AG09309 (cell line): ENCODE measurements at regions not wholly inside any gene's neighbourhood (a gene's known extent, or its start where the extent isn't known, plus 50 kb on each side); places are given as distances from the start of the nearest gene placed in this dataset.

Source experiments
- DNase-seq: peaks from one replicate; pipeline ENCODE4 v3.0.0-alpha.2; 2010; ENCODE audit warnings: low read depth
- H3K4me3 ChIP-seq: 2 replicates; pipeline ENCODE4 v1.5.1; 2011; ENCODE audit warnings: mild to moderate bottlenecking, low read depth, low read length, moderate library complexity; ENCODE audit not compliant: control insufficient read depth
- CTCF ChIP-seq: IDR thresholded peaks from 2 replicates; pipeline ENCODE4 v1.5.1; 2011; ENCODE audit warnings: mild to moderate bottlenecking, low read depth, low read length, inconsistent platforms; ENCODE audit not compliant: insufficient read depth, control insufficient read depth; ENCODE audit errors: missing control alignments

GRCh38 chr1:227378181-227378580, 59.9 kb upstream of the CDC42BPA start:
- H3K4me3 ChIP-seq, result no peak overlapping the region
- no peak for DNase-seq
- TF ChIP-seq CTCF, result no peak

GRCh38 chr1:227374846-227375245, 56.6 kb upstream of the CDC42BPA start:
- TF ChIP-seq CTCF, result no peak
- H3K4me3 ChIP-seq, result no peak overlapping the region
- no peak for DNase-seq

- H3K4me3 ChIP-seq, result no peak overlapping the region
- DNase-seq, result no peak
- no peak for TF ChIP-seq CTCF
Measured at GRCh38 chr1:227372726-227373130, 54.4 kb upstream of the CDC42BPA start.

GRCh38 chr1:227370533-227371254, 52.4 kb upstream of the CDC42BPA start:
- DNase-seq, result no peak
- no peak overlapping the region for H3K4me3 ChIP-seq
- TF ChIP-seq CTCF, result no peak

GRCh38 chr1:227369102-227369760, 50.9 kb upstream of the CDC42BPA start:
- no peak for TF ChIP-seq CTCF
- no peak overlapping the region for H3K4me3 ChIP-seq
- DNase-seq, result no peak
